Hematopoietic multipotent progenitor cell (in vitro differentiated cells): ENCODE measurements at regions not wholly inside any gene's neighbourhood (a gene's known extent, or its start where the extent isn't known, plus 50 kb on each side); places are given as distances from the start of the nearest gene placed in this dataset.

Experiments used
- DNase-seq, 3 donors: peaks; one replicate each; pipeline ENCODE4 v3.0.0-alpha.2; 2011 to 2015; ENCODE audit warnings: low read depth in 2 of 3, low spot score in 2 of 3

- DNase-seq, result no peak
These were observed 56.1 kb upstream of the ELMO1 start for GRCh38 chr7:37504801-37505200.

GRCh38 chr7:37505750-37506353 lies 57.2 kb upstream of the ELMO1 start:
- DNase-seq, result no peak

- DNase-seq, result no peak
These were observed 59.5 kb upstream of the ELMO1 start for GRCh38 chr7:37508118-37508517.

GRCh38 chr7:37510043-37510634 lies 61.5 kb upstream of the ELMO1 start:
- peak in 2 of 3 donors; percentile 34 to 74 for DNase-seq

GRCh38 chr7:37511915-37512314 lies 63.3 kb upstream of the ELMO1 start:
- DNase-seq, result no peak

- DNase-seq, result no peak
These were observed 65.8 kb upstream of the ELMO1 start for GRCh38 chr7:37514497-37514896.

- DNase-seq, result no peak
These were observed 68.0 kb upstream of the ELMO1 start for GRCh38 chr7:37516664-37517063.

- DNase-seq, result no peak
These were observed 69.6 kb upstream of the ELMO1 start for GRCh38 chr7:37518266-37518665.

GRCh38 chr7:37524056-37524455 lies 75.4 kb upstream of the ELMO1 start:
- DNase-seq, result no peak

GRCh38 chr7:37524797-37525196 lies 76.1 kb upstream of the ELMO1 start:
- no peak for DNase-seq

- DNase-seq, result no peak
These were observed 78.0 kb upstream of the ELMO1 start for GRCh38 chr7:37526623-37527022.

- no peak for DNase-seq
These were observed 78.4 kb upstream of the ELMO1 start for GRCh38 chr7:37527109-37527508.

GRCh38 chr7:37531225-37531624 lies 82.6 kb upstream of the ELMO1 start:
- peak in 2 of 3 donors; percentile 81 to 90 for DNase-seq

- DNase-seq, result no peak
These were observed 84.0 kb upstream of the ELMO1 start for GRCh38 chr7:37532636-37533035.

- DNase-seq, result no peak
These were observed 86.4 kb upstream of the ELMO1 start for GRCh38 chr7:37534893-37535610.

- no peak for DNase-seq
These were observed 87.2 kb upstream of the ELMO1 start for GRCh38 chr7:37535841-37536240.

- no peak for DNase-seq
These were observed 88.0 kb upstream of the ELMO1 start for GRCh38 chr7:37536706-37537105.

GRCh38 chr7:37537439-37537838 lies 88.8 kb upstream of the ELMO1 start:
- DNase-seq, result no peak

- no peak for DNase-seq
These were observed 90.3 kb upstream of the ELMO1 start for GRCh38 chr7:37538945-37539344.

GRCh38 chr7:37540917-37541316 lies 92.3 kb upstream of the ELMO1 start:
- DNase-seq, result no peak

GRCh38 chr7:37541810-37542443 lies 93.3 kb upstream of the ELMO1 start:
- DNase-seq, result no peak
